Fibroblast of the aortic adventitia (primary cell): ENCODE measurements at regions not wholly inside any gene's neighbourhood (a gene's known extent, or its start where the extent isn't known, plus 50 kb on each side); places are given as distances from the start of the nearest gene placed in this dataset.
"Not testable (repeated sequence)": the region's sequence is repeated elsewhere in the genome, so short reads cannot be mapped to it uniquely, and the experiment has no call there.

Experiments
- DNase-seq: peaks from one replicate; pipeline ENCODE4 v3.0.0-alpha.2; 2010; ENCODE audit warnings: low read depth
- H3K4me3 ChIP-seq: 2 replicates; pipeline ENCODE4 v1.5.1; 2011; ENCODE audit warnings: low read depth, mild to moderate bottlenecking, control low read depth, low read length, moderate library complexity
- TF ChIP-seq, protein P1 (sequence below): IDR thresholded peaks from 2 replicates; pipeline ENCODE4 v1.5.1; 2011; ENCODE audit warnings: mild to moderate bottlenecking, low read length, control low read depth, inconsistent platforms; ENCODE audit not compliant: insufficient read depth

DNA sequence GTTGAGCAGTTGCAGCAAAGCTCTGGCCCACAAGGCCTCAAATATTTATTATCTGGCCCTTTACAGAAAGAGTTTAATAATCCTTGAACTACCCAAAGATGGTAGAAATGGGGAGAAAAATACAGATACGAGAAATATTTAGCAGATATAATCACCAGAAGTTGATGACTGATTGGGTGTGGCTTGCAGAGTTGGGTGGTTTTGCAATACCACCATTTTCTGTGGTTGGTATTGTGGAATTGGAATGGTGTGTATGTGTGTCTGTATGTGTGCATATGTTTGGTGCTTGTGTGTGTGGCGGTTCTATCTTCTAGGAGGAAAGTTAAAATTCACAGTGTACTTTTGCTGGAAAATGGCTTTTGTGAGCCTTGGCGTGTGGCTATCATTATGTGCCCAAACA is 85.4 kb upstream of the MANSC4 start:
- H3K4me3 ChIP-seq: no peak overlapping the region
- peak; percentile 72 for DNase-seq
- TF ChIP-seq, protein P1, sequence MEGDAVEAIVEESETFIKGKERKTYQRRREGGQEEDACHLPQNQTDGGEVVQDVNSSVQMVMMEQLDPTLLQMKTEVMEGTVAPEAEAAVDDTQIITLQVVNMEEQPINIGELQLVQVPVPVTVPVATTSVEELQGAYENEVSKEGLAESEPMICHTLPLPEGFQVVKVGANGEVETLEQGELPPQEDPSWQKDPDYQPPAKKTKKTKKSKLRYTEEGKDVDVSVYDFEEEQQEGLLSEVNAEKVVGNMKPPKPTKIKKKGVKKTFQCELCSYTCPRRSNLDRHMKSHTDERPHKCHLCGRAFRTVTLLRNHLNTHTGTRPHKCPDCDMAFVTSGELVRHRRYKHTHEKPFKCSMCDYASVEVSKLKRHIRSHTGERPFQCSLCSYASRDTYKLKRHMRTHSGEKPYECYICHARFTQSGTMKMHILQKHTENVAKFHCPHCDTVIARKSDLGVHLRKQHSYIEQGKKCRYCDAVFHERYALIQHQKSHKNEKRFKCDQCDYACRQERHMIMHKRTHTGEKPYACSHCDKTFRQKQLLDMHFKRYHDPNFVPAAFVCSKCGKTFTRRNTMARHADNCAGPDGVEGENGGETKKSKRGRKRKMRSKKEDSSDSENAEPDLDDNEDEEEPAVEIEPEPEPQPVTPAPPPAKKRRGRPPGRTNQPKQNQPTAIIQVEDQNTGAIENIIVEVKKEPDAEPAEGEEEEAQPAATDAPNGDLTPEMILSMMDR: no peak

DNA sequence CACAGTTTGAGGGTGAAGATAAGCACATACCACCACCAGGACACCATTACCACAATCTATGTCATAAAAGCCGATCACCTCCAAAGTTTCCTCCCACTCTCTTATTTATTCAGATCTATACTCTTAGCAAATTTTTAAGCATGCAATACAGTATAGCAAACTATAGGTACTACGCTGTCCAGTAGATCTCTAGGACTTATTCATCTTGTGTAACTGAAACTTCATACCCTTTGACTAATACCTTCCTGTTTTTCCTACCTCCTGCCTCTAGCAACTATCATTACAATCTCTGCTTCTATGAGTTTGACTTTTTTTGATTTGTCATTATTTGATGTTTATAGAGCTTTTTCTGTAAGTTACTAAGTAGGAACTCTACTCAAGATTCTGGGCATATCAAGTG is 84.5 kb upstream of the MANSC4 start:
- TF ChIP-seq, protein P1: no peak
- no peak overlapping the region for H3K4me3 ChIP-seq
- DNase-seq: no peak

DNA sequence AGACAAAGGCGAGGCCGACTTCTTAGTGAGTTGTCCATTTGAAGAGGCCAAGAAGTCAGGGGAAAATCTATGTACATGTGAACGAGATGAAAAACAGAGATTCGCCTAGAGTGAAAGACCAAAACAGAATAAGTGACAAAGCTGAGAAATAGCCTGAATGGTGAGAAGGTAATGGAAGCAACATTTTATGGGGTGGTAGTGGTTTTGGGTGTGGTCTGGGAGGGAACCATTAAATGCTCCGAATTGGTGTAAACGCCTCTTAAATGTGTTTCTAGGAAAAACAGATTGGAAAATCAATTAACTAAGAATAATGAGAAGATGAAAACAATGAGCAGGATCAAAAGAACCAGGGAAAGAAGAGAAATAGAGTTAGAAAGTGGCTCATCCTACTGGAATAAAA is 83.8 kb upstream of the MANSC4 start:
- TF ChIP-seq, protein P1: no peak
- DNase-seq: no peak
- H3K4me3 ChIP-seq: no peak overlapping the region

DNA sequence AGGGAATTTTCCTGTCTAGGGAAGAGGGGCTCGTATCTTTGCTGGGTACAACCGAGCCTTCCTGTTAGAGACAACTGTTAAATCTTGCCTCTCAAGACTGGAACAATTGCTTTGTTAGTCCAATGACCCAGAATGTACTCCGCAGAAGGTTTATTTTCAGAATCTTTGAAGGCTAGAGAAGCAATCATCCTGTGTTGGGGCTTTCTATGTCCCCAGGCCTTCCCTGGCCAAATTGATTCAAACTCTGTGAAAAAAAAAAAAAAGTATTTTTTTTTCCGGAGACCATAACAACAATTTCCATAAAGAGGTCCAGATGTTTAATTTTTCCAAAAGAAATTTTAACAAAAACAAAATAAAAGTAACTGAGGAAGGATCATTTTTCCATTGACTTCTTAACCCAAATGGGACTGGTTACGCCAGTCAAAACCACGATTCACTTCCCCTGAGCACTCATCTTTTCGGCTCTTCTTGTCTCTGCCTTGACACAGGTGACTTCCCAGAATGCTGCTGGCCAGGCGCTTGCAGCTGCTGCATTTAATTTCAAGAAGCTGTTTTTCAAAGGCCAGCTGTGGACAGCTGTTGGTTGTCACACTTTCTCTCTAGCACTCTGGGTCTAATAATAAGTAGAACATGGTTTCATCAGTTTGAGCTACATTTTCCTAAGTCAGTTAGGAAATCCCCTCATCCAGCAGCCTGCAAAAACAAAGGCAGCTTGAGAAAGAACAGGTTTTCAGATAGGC is 81.6 kb upstream of the MANSC4 start:
- H3K4me3 ChIP-seq: no peak overlapping the region
- TF ChIP-seq, protein P1: no peak
- DNase-seq: peak; percentile 62

DNA sequence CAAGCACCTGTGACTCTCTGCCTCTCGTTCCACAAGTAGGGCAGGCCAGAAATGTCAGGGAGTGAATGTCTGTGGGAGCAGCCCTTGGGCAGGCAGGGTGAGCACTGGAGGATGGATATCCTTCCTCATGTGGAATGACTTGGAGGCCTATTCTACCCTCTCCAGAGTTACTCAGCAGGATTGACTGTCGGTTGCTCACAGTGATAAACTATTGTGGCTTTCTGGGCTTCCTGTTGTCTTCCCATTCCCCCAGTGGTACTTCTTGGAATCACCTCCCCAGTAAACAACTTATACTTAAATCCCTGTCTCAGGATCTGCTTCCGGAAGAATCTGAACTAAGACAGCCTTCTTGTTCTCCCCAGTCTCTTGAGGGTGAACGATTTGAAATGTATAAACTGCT is 79.6 kb upstream of the MANSC4 start:
- no peak overlapping the region for H3K4me3 ChIP-seq
- TF ChIP-seq, protein P1: no peak
- no peak for DNase-seq

DNA sequence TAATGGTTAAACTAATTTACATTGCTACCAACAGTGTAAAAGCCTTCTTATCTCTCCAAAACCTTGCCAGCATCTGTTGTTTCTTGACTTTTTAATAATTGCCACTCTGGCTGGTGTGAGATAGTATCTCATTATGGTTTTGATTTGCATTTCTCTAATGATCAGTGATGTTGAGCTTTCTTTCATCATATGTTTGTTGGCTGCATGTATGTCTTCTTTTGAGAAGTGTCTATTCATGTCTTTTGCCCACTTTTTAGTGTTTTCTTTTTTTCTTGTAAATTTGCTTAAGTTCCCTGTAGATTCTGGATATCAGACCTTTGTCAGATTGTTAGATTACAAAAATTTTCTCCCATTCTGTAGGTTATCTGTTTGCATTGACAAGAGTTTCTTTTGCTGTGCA is 77.0 kb upstream of the MANSC4 start:
- DNase-seq, H3K4me3 ChIP-seq: not testable (repeated sequence)

DNA sequence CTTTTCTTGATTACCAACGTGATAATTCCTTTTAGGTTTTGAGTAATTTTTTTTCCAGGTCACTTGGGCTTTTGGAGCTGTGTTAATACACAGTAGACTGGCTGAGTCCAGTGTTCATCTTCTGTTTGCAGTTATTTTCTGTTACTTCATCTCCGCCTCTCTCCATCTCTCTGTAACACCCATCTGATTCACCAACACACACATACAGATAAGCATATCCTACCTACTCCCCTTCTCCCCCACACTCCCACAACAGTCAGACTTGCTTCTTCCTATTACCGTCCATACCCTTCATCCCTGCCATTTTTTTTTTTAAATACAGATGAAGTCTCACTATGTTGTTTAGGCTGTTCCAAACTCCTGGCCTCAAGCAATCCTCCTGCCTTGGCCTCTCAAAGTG is 72.7 kb upstream of the MANSC4 start:
- no peak for DNase-seq
- TF ChIP-seq, protein P1: no peak
- no peak overlapping the region for H3K4me3 ChIP-seq
